ENCODE measurements at regions not wholly inside any gene's neighbourhood (a gene's known extent, or its start where the extent isn't known, plus 50 kb on each side); places are given as distances from the start of the nearest gene placed in this dataset.

- Histone ChIP-seq H3K9me3 (ENCODE audit: low read depth, low read length) (no peaks in the 10 kb centered on the region), H3K79me2 (ENCODE audit: insufficient read depth, low read length) (no peaks in the 10 kb centered on the region), H3K27me3 (ENCODE audit: insufficient read depth, low read length) (no peaks in the 10 kb centered on the region), H3K4me1 (ENCODE audit: insufficient read depth, low read length) (no peaks in the 10 kb centered on the region), H3K4me2 (ENCODE audit: insufficient read depth, low read length) (no peak overlapping the region), H3K27ac (ENCODE audit: low read depth, low read length) (no peak overlapping the region), H3K4me3 (ENCODE audit: insufficient read depth, low read length) (no peak overlapping the region), H2AFZ (ENCODE audit: low read length) (no peak overlapping the region), H4K20me1 (ENCODE audit: insufficient read depth, low read length) (peaks cover 3% of the 10 kb centered on the region), H3K36me3 (ENCODE audit: insufficient read depth, low read length) (no peaks in the 10 kb centered on the region)
- no peak for TF ChIP-seq CTCF (IDR thresholded peaks at IDR 0.05; ENCODE audit: extremely low read depth, low read depth, low read length)
- DNase-seq (ENCODE audit: insufficient read length, low spot score, missing footprints), result peak; percentile 60
These were observed 133.1 kb downstream of the CTTN start for GRCh38 chr11:70531281-70532065.

GRCh38 chr11:70532066-70532440 lies 133.7 kb downstream of the CTTN start:
- Histone ChIP-seq H2AFZ (ENCODE audit: low read length) (no peak overlapping the region), H4K20me1 (ENCODE audit: insufficient read depth, low read length) (peaks cover 3% of the 10 kb centered on the region), H3K79me2 (ENCODE audit: insufficient read depth, low read length) (no peaks in the 10 kb centered on the region), H3K27ac (ENCODE audit: low read depth, low read length) (no peak overlapping the region), H3K4me2 (ENCODE audit: insufficient read depth, low read length) (no peak overlapping the region), H3K9me3 (ENCODE audit: low read depth, low read length) (no peaks in the 10 kb centered on the region), H3K4me1 (ENCODE audit: insufficient read depth, low read length) (no peaks in the 10 kb centered on the region), H3K4me3 (ENCODE audit: insufficient read depth, low read length) (no peak overlapping the region), H3K36me3 (ENCODE audit: insufficient read depth, low read length) (no peaks in the 10 kb centered on the region), H3K27me3 (ENCODE audit: insufficient read depth, low read length) (no peaks in the 10 kb centered on the region)
- TF ChIP-seq CTCF (IDR thresholded peaks at IDR 0.05; ENCODE audit: extremely low read depth, low read depth, low read length), result no peak
- DNase-seq (ENCODE audit: insufficient read length, low spot score, missing footprints), result peak; percentile 73

- no peaks in the 10 kb centered on the region for H4K20me1 ChIP-seq (ENCODE audit: insufficient read depth, low read length)
- no peaks in the 10 kb centered on the region for H3K9me3 ChIP-seq (ENCODE audit: low read depth, low read length)
- H2AFZ ChIP-seq (ENCODE audit: low read length), result no peak overlapping the region
- no peak overlapping the region for H3K4me2 ChIP-seq (ENCODE audit: insufficient read depth, low read length)
- H3K4me1 ChIP-seq (ENCODE audit: insufficient read depth, low read length), result no peaks in the 10 kb centered on the region
- no peaks in the 10 kb centered on the region for H3K27me3 ChIP-seq (ENCODE audit: insufficient read depth, low read length)
- DNase-seq (ENCODE audit: insufficient read length, low spot score, missing footprints), result peak; percentile 50
- H3K27ac ChIP-seq (ENCODE audit: low read depth, low read length), result no peak overlapping the region
- TF ChIP-seq CTCF (IDR thresholded peaks at IDR 0.05; ENCODE audit: extremely low read depth, low read depth, low read length), result no peak
- no peak overlapping the region for H3K4me3 ChIP-seq (ENCODE audit: insufficient read depth, low read length)
- no peaks in the 10 kb centered on the region for H3K36me3 ChIP-seq (ENCODE audit: insufficient read depth, low read length)
- H3K79me2 ChIP-seq (ENCODE audit: insufficient read depth, low read length), result no peaks in the 10 kb centered on the region
These were observed 134.4 kb downstream of the CTTN start for GRCh38 chr11:70532731-70533130.

GRCh38 chr11:70535191-70535971 lies 137.1 kb downstream of the CTTN start:
- no peak overlapping the region for H2AFZ ChIP-seq (ENCODE audit: low read length)
- H3K4me1 ChIP-seq (ENCODE audit: insufficient read depth, low read length), result no peaks in the 10 kb centered on the region
- H3K36me3 ChIP-seq (ENCODE audit: insufficient read depth, low read length), result no peaks in the 10 kb centered on the region
- no peaks in the 10 kb centered on the region for H3K9me3 ChIP-seq (ENCODE audit: low read depth, low read length)
- no peaks in the 10 kb centered on the region for H4K20me1 ChIP-seq (ENCODE audit: insufficient read depth, low read length)
- H3K27ac ChIP-seq (ENCODE audit: low read depth, low read length), result no peak overlapping the region
- H3K4me3 ChIP-seq (ENCODE audit: insufficient read depth, low read length), result no peak overlapping the region
- DNase-seq (ENCODE audit: insufficient read length, low spot score, missing footprints), result peak; percentile 59
- H3K4me2 ChIP-seq (ENCODE audit: insufficient read depth, low read length), result no peak overlapping the region
- TF ChIP-seq CTCF (IDR thresholded peaks at IDR 0.05; ENCODE audit: extremely low read depth, low read depth, low read length), result no peak
- no peaks in the 10 kb centered on the region for H3K79me2 ChIP-seq (ENCODE audit: insufficient read depth, low read length)
- H3K27me3 ChIP-seq (ENCODE audit: insufficient read depth, low read length), result no peaks in the 10 kb centered on the region

Measured in osteoblast (primary cell).